RWPE2 (cell line): ENCODE measurements at regions not wholly inside any gene's neighbourhood (a gene's known extent, or its start where the extent isn't known, plus 50 kb on each side); places are given as distances from the start of the nearest gene placed in this dataset.
A peak's percentile ranks its signal among the peaks of the same experiment; 100 is the strongest.

ENCODE experiments used
- ATAC-seq: fragments of 200-7000 bp; cut with Tn5 transposase; 3 replicates; pipeline ENCODE4 v1.9.1; 2021; ENCODE audit warnings: low read depth
- DNase-seq: peaks from one replicate; pipeline ENCODE4 v3.0.0-alpha.2; 2020; ENCODE audit warnings: low spot score
- H3K27ac ChIP-seq: fragments of 450-650 bp; 2 replicates; pipeline ENCODE4 v1.5.1; 2017; ENCODE audit warnings: mild to moderate bottlenecking; ENCODE audit not compliant: poor library complexity, severe bottlenecking
- H3K27me3 ChIP-seq: fragments of 250-450 bp; sonication (Bioruptor Pico); 2 replicates; pipeline ENCODE4 v1.5.1; 2021; ENCODE audit warnings: mild to moderate bottlenecking, moderate library complexity; ENCODE audit not compliant: insufficient read depth, poor library complexity, severe bottlenecking
- H3K36me3 ChIP-seq: fragments of 250-450 bp; sonication (Bioruptor Pico); 2 replicates; pipeline ENCODE4 v1.5.1; 2020; ENCODE audit warnings: low read depth, mild to moderate bottlenecking, moderate library complexity
- H3K4me1 ChIP-seq: fragments of 250-450 bp; sonication (Bioruptor Pico); 2 replicates; pipeline ENCODE4 v1.5.1; 2021; ENCODE audit warnings: mild to moderate bottlenecking, moderate library complexity; ENCODE audit not compliant: insufficient read depth, poor library complexity, severe bottlenecking
- H3K4me3 ChIP-seq: fragments of 250-450 bp; sonication (Bioruptor Pico); 2 replicates; pipeline ENCODE4 v1.5.1; 2021; ENCODE audit warnings: mild to moderate bottlenecking, moderate library complexity; ENCODE audit not compliant: severe bottlenecking
- H3K9me3 ChIP-seq: fragments of 250-450 bp; sonication (Bioruptor Pico); 2 replicates; pipeline ENCODE4 v1.5.1; 2021; ENCODE audit warnings: mild to moderate bottlenecking, moderate library complexity; ENCODE audit not compliant: severe bottlenecking
- CTCF ChIP-seq: fragments of 450-650 bp; IDR thresholded peaks from one replicate; pipeline ENCODE4 v1.5.1; 2017; ENCODE audit warnings: mild to moderate bottlenecking, moderate library complexity; ENCODE audit not compliant: poor library complexity, severe bottlenecking

- no peaks in the 10 kb centered on the region for H3K9me3 ChIP-seq
- no peak overlapping the region for H3K4me3 ChIP-seq
- TF ChIP-seq CTCF: no peak
- peaks cover 6% of the 10 kb centered on the region for H3K4me1 ChIP-seq
- no peaks in the 10 kb centered on the region for H3K27me3 ChIP-seq
- H3K36me3 ChIP-seq: no peaks in the 10 kb centered on the region
- H3K27ac ChIP-seq: no peak overlapping the region
- no peak for DNase-seq
- ATAC-seq: no peak
These were observed 130.4 kb upstream of the CCDC28A start for GRCh38 chr6:138643210-138643609.

DNA sequence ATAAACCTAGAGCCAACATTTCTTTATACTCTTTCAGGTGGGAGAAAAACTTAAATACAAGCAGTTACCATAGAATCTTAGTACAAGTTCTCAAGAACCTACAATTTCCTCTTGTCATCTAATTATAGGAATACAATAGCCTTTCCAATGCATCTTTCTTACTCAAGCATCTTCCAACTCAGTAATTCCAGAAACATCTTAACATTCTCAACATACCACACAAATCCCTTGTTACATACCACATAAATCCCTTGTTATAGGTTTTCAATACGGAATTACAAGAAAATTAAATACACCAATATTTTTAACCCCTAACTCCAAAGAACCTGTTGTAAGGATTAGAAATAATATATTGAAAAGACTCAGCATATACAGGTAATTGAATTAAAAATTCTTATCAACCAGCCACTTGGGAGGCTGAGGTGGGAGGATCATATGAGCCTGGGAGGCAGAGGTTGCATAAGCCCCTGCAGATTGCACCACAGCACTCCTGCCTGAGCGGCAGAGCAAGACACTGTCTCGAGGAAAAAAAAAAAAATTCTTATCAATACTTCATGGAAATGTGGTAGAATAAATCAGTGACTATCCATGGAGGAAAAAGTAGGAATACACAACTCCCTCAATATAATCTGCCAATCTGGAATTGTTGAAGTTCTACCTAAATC is 127.5 kb upstream of the CCDC28A start:
- no peak overlapping the region for H3K27ac ChIP-seq
- H3K27me3 ChIP-seq: no peaks in the 10 kb centered on the region
- DNase-seq (no peak), ATAC-seq (no peak)
- no peaks in the 10 kb centered on the region for H3K9me3 ChIP-seq
- no peak for TF ChIP-seq CTCF
- no peaks in the 10 kb centered on the region for H3K36me3 ChIP-seq
- no peak overlapping the region for H3K4me3 ChIP-seq
- H3K4me1 ChIP-seq: peaks cover 6% of the 10 kb centered on the region

DNA sequence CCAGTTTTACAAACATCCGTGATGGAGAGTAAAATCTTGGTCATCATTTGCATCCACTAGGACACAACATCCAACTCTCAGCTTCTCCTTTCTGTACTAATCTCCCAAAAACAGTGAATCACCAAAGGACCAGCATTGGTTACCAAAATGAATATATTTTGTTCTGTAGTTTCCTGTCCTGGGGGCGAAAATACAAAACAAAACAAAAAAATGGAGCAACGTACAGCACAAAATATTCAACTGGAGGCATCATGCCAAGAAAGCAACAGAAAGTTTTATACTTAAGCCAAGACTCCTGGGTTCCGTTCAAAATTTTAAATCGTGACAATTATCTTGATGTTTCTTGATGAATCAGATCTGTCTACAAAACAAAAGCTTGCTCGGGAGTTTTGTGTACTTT is 126.6 kb upstream of the CCDC28A start:
- Histone ChIP-seq H3K9me3 (no peaks in the 10 kb centered on the region), H3K4me1 (peaks cover 6% of the 10 kb centered on the region), H3K27me3 (no peaks in the 10 kb centered on the region), H3K36me3 (no peaks in the 10 kb centered on the region), H3K4me3 (no peak overlapping the region), H3K27ac (peak overlapping the region; percentile 25)
- no peak for DNase-seq
- TF ChIP-seq CTCF: no peak
- ATAC-seq: no peak

DNA sequence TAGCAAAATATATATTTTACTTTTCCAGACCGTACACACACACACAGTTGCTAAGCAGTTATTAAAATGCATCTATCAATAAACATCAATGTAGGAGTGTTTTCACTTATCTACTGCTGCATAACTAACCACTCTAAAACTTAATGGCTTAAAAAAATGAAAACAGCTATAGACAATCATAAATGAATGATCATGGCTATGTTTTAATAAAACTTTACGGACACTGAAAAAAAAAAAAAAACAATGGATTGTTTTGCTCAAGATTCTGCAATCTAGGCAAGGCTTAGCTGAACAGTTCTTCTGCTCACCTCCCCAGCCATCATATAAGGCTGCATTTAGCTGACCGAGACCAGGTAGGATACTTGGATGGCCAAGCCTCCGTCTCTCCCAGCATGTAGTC is 125.4 kb upstream of the CCDC28A start:
- Histone ChIP-seq H3K36me3 (no peaks in the 10 kb centered on the region), H3K27ac (no peak overlapping the region), H3K4me3 (no peak overlapping the region), H3K27me3 (no peaks in the 10 kb centered on the region), H3K4me1 (peaks cover 6% of the 10 kb centered on the region), H3K9me3 (no peaks in the 10 kb centered on the region)
- DNase-seq: no peak
- TF ChIP-seq CTCF: no peak
- no peak for ATAC-seq

DNA sequence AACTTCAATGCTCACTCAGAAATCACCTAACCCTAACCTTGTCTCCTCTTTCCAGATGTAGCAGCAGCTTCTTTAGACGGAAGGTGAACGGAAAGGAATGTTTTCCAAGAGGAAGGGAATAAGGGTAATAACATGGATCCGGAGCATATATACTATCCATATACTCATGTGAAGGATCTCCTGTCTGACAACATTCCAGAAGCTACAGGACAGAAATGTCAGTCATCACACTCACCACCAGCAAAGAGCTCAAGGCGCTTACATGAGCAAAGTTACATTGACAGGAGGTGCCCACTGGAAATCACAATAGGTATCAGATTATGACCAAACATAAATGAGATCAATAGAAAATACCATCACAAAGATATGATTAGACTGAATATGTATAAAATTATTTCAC is 122.1 kb upstream of the CCDC28A start:
- ATAC-seq (no peak), DNase-seq (no peak)
- H3K36me3 ChIP-seq: no peaks in the 10 kb centered on the region
- H3K4me1 ChIP-seq: peaks cover 28% of the 10 kb centered on the region
- no peaks in the 10 kb centered on the region for H3K9me3 ChIP-seq
- H3K4me3 ChIP-seq: no peak overlapping the region
- H3K27ac ChIP-seq: no peak overlapping the region
- H3K27me3 ChIP-seq: no peaks in the 10 kb centered on the region
- TF ChIP-seq CTCF: no peak
